ENCODE measurements at regions not wholly inside any gene's neighbourhood (a gene's known extent, or its start where the extent isn't known, plus 50 kb on each side); places are given as distances from the start of the nearest gene placed in this dataset.

GRCh38 chr11:69368119-69368880, 74.3 kb downstream of the MYEOV start:
- Histone ChIP-seq H3K4me1 (ENCODE audit: control insufficient read depth in 1 of 2, insufficient read depth in 2 of 2, low read length in 2 of 2) (peaks cover 11 to 23% of the 10 kb centered on the region in 2 experiments), H4K20me1 (ENCODE audit: insufficient read depth) (no peaks in the 10 kb centered on the region), H3K36me3 (ENCODE audit: control insufficient read depth in 1 of 2, insufficient read depth in 2 of 2, low read length in 2 of 2) (peaks cover 2 to 17% of the 10 kb centered on the region in 2 experiments; a peak in 2 of 4 replicates), H3K4me2 (ENCODE audit: low read length) (peak overlapping the region; percentile 40), H2AFZ (ENCODE audit: low read depth, low read length, poor library complexity, severe bottlenecking) (no peak overlapping the region), H3K79me2 (ENCODE audit: insufficient read depth, low read length) (peaks cover 3% of the 10 kb centered on the region; the same call in 1 of the 2 replicates), H3K27ac (ENCODE audit: low read depth, low read length) (peak overlapping the region; percentile 10; the same call in 1 of the 2 replicates), H3K9me2 (ENCODE audit: insufficient read depth) (no peaks in the 10 kb centered on the region), H3K4me3 (replicated peaks in 1 of 2; ENCODE audit: low read depth in 1 of 2, low read length in 2 of 2) (no peak overlapping the region), H3K9me3 (ENCODE audit: control insufficient read depth in 1 of 2, insufficient read depth in 1 of 2, low read depth in 1 of 2, low read length in 2 of 2) (no peaks in the 10 kb centered on the region), H3K9ac (ENCODE audit: low read length) (peak overlapping the region; percentile 28; the same call in 1 of the 2 replicates), H3K27me3 (ENCODE audit: insufficient read depth, low read length) (no peaks in the 10 kb centered on the region)
- ATAC-seq (peak; percentile 58; the same call in 1 of the 2 replicates), DNase-seq (ENCODE audit: low read depth, low spot score) (no peak)
- POLR2A ChIA-PET = interaction anchor here (1.6 kb wide), 1 partner anchor 14 kb away, joined by 4 read pairs; no protein-coding TSS in a partner anchor
- CTCF ChIA-PET = no interaction called here
- BruUV-seq (replicated peaks) = no TSS peak
- TF ChIP-seq SP1 (IDR thresholded peaks at IDR 0.05; ENCODE audit: low read depth) = no peak
- no peak for TF ChIP-seq POLR2A (IDR thresholded peaks at IDR 0.05; ENCODE audit: borderline replicate concordance, extremely low read depth, insufficient read depth, insufficient read length)
- no peak for TF ChIP-seq MAX (IDR thresholded peaks at IDR 0.05)
- TF ChIP-seq SIN3A (IDR thresholded peaks at IDR 0.05; ENCODE audit: low read depth) = no peak
- TF ChIP-seq EZH2phosphoT487 (IDR thresholded peaks at IDR 0.05; ENCODE audit: borderline replicate concordance) = no peak
- TF ChIP-seq JUND (IDR thresholded peaks at IDR 0.05) = peak; percentile 33; the same call in 1 of the 2 replicates
- TF ChIP-seq ZNF274 (IDR thresholded peaks at IDR 0.05; ENCODE audit: low read depth, low read length) = no peak
- no peak for TF ChIP-seq CBX3 (IDR thresholded peaks at IDR 0.05; ENCODE audit: low read depth)
- RAD21 ChIA-PET (ENCODE audit: low non-redundant PET in 1 of 2, low total read pairs in 2 of 2, uncharacterized antibody in 2 of 2, unreplicated experiment in 2 of 2) = no interaction called here
- intact Hi-C loops (cut with micrococcal nuclease) = no loop called here

GRCh38 chr11:69369210-69369825, 75.4 kb downstream of the MYEOV start:
- no peak for ATAC-seq
- Histone ChIP-seq H3K9ac (ENCODE audit: low read length) (no peak overlapping the region), H3K9me3 (ENCODE audit: control insufficient read depth in 1 of 2, insufficient read depth in 1 of 2, low read depth in 1 of 2, low read length in 2 of 2) (no peaks in the 10 kb centered on the region), H3K4me2 (ENCODE audit: low read length) (no peak overlapping the region), H2AFZ (ENCODE audit: low read depth, low read length, poor library complexity, severe bottlenecking) (no peak overlapping the region), H4K20me1 (ENCODE audit: insufficient read depth) (no peaks in the 10 kb centered on the region), H3K36me3 (ENCODE audit: control insufficient read depth in 1 of 2, insufficient read depth in 2 of 2, low read length in 2 of 2) (peaks cover 2 to 18% of the 10 kb centered on the region in 2 experiments; a peak in 2 of 4 replicates), H3K27ac (ENCODE audit: low read depth, low read length) (no peak overlapping the region), H3K4me3 (replicated peaks in 1 of 2; ENCODE audit: low read depth in 1 of 2, low read length in 2 of 2) (no peak overlapping the region), H3K79me2 (ENCODE audit: insufficient read depth, low read length) (peaks cover 3% of the 10 kb centered on the region; the same call in 1 of the 2 replicates), H3K4me1 (ENCODE audit: control insufficient read depth in 1 of 2, insufficient read depth in 2 of 2, low read length in 2 of 2) (peaks cover 11 to 29% of the 10 kb centered on the region in 2 experiments), H3K9me2 (ENCODE audit: insufficient read depth) (no peaks in the 10 kb centered on the region), H3K27me3 (ENCODE audit: insufficient read depth, low read length) (no peaks in the 10 kb centered on the region)
- ChIA-PET POLR2A (no interaction called here), CTCF (no interaction called here), RAD21 (ENCODE audit: low non-redundant PET in 1 of 2, low total read pairs in 2 of 2, uncharacterized antibody in 2 of 2, unreplicated experiment in 2 of 2) (no interaction called here)
- intact Hi-C loops (cut with micrococcal nuclease) = no loop called here
- no peak for TF ChIP-seq ZNF274 (IDR thresholded peaks at IDR 0.05; ENCODE audit: low read depth, low read length)
- TF ChIP-seq SIN3A (IDR thresholded peaks at IDR 0.05; ENCODE audit: low read depth) = no peak
- TF ChIP-seq EZH2 (IDR thresholded peaks at IDR 0.05) = no peak
- TF ChIP-seq FOSL1 (IDR thresholded peaks at IDR 0.05; ENCODE audit: low read depth) = no peak
- no peak for TF ChIP-seq TCF7L2 (IDR thresholded peaks at IDR 0.05; ENCODE audit: borderline replicate concordance, extremely low read depth, insufficient read depth, insufficient read length)
- no peak for TF ChIP-seq ELF1 (IDR thresholded peaks at IDR 0.05; ENCODE audit: borderline replicate concordance, low read depth)
- TF ChIP-seq POLR2A (IDR thresholded peaks at IDR 0.05; ENCODE audit: borderline replicate concordance, extremely low read depth, insufficient read depth, insufficient read length) = no peak
- no peak for TF ChIP-seq SRF (IDR thresholded peaks at IDR 0.05; ENCODE audit: low read depth)
- TF ChIP-seq EGR1 (IDR thresholded peaks at IDR 0.05; ENCODE audit: low read depth) = no peak
- no peak for TF ChIP-seq ZFX (IDR thresholded peaks at IDR 0.05)
- no peak for TF ChIP-seq ZBTB33 (IDR thresholded peaks at IDR 0.05; ENCODE audit: extremely low read depth, insufficient replicate concordance, low read length)
- DNase-seq (ENCODE audit: low read depth, low spot score) = no peak
- BruUV-seq (replicated peaks) = no TSS peak
